HepG2 (cell line): ENCODE measurements at regions not wholly inside any gene's neighbourhood (a gene's known extent, or its start where the extent isn't known, plus 50 kb on each side); places are given as distances from the start of the nearest gene placed in this dataset.

Source experiments
- ATAC-seq: fragments of 200-7000 bp; cut with Tn5 transposase; 3 replicates; pipeline ENCODE4 v1.9.1; 2020; ENCODE audit warnings: mild to moderate bottlenecking, moderate library complexity
- BruUV-seq: library from RNA; stranded (reverse); fragments of 400-500 nt; replicated peaks from 2 replicates; lab custom pipeline; 2021; lab: Mats Ljungman, UMichigan
- CTCF ChIA-PET: fragments of 300-600 bp; formaldehyde crosslinking; extraction: SDS; loops from one replicate; lab custom pipeline; 2021; ENCODE audit warnings: low total read pairs, inconsistent platforms, low intra/inter-chr PET ratio; lab: Yijun Ruan, JAX
- POLR2A ChIA-PET: fragments of 350-600 bp; sonication (Branson Sonifier 250); formaldehyde crosslinking; loops from one replicate; lab custom pipeline; 2020; ENCODE audit warnings: antibody characterized with exemption, inconsistent platforms; lab: Yijun Ruan, JAX
- DNase-seq: peaks from one replicate; pipeline ENCODE4 v3.0.0-alpha.2; 2015; ENCODE audit warnings: low spot score
- FAIRE-seq: peaks from 3 replicates; lab custom pipeline; 2011; peaks lifted over from hg19 to GRCh38; lab: Jason Lieb, UNC
- H2AFZ ChIP-seq: one replicate; pipeline ENCODE4 v1.6.1; 2011; ENCODE audit warnings: low read length, inconsistent platforms
- H3K27ac ChIP-seq: fragments of 300-600 bp; 3 replicates; pipeline ENCODE4 v1.8.0; 2011; ENCODE audit warnings: mixed run types, mild to moderate bottlenecking, mixed read lengths, low read length, inconsistent platforms; ENCODE audit not compliant: insufficient read depth; ENCODE audit errors: extremely low read length
- H3K27me3 ChIP-seq, 2 experiments: fragments of 200-600 bp in 1 of 2; 2 replicates in 1 of 2; 3 replicates in 1 of 2; pipeline versions ENCODE4 v1.6.0 to v1.8.0; 2011; ENCODE audit warnings: low read length in 2 of 2, mild to moderate bottlenecking in 2 of 2, moderate library complexity in 2 of 2, inconsistent platforms in 1 of 2; ENCODE audit not compliant: insufficient read depth in 2 of 2, control insufficient read depth in 1 of 2
- H3K36me3 ChIP-seq, 2 experiments: fragments of 200-600 bp in 1 of 2; replicated peaks in 1 of 2; 2 replicates in 1 of 2; 3 replicates in 1 of 2; pipeline versions ENCODE4 v1.5.1 to v1.8.0; 2011; ENCODE audit warnings: low read length in 2 of 2, inconsistent platforms in 1 of 2; ENCODE audit not compliant: insufficient read depth in 2 of 2, control insufficient read depth in 1 of 2
- H3K4me1 ChIP-seq: 2 replicates; pipeline ENCODE4 v1.5.1; 2012; ENCODE audit warnings: low read length, inconsistent platforms; ENCODE audit not compliant: insufficient read depth
- H3K4me2 ChIP-seq: 2 replicates; pipeline ENCODE4 v1.6.0; 2011; ENCODE audit warnings: low read depth, low read length, inconsistent platforms
- H3K4me3 ChIP-seq, 3 experiments: fragments of 200-600 bp in 1 of 3; sonication (generic), shearing (Covaris generic) in 1 of 3; replicated peaks in 1 of 3; 2 replicates each; pipeline ENCODE4 v1.5.1; 2011 to 2016; ENCODE audit warnings: low read length in 3 of 3, inconsistent platforms in 2 of 3, low read depth in 2 of 3, mild to moderate bottlenecking in 2 of 3, control low read depth in 1 of 3, mixed read lengths in 1 of 3; ENCODE audit not compliant: insufficient read depth in 1 of 3
- H3K79me2 ChIP-seq: one replicate; pipeline ENCODE4 v1.6.1; 2011; ENCODE audit warnings: low read length, inconsistent platforms; ENCODE audit not compliant: insufficient read depth
- H3K9ac ChIP-seq: 2 replicates; pipeline ENCODE4 v1.6.0; 2011; ENCODE audit warnings: mild to moderate bottlenecking, low read depth, low read length, inconsistent platforms; ENCODE audit not compliant: insufficient read depth
- H3K9me3 ChIP-seq: 2 replicates; pipeline ENCODE4 v1.5.1; 2012; ENCODE audit warnings: mild to moderate bottlenecking, low read length
- H4K20me1 ChIP-seq: 2 replicates; pipeline ENCODE4 v1.6.0; 2011; ENCODE audit warnings: inconsistent platforms, mild to moderate bottlenecking, low read length, moderate library complexity; ENCODE audit not compliant: insufficient read depth
- CREM ChIP-seq, 2 experiments: sonication (generic) in 1 of 2; formaldehyde crosslinking in 1 of 2; IDR thresholded peaks; 2 replicates each; pipeline versions ENCODE4 v1.4.0 to v1.6.1; 2016 to 2020; ENCODE audit warnings: antibody characterized with exemption in 1 of 2, mild to moderate bottlenecking in 1 of 2, missing genetic modification reagents in 1 of 2
- HNF1A ChIP-seq, 2 experiments: sonication (generic) in 1 of 2; formaldehyde crosslinking in 1 of 2; IDR thresholded peaks; 2 replicates each; pipeline versions ENCODE4 v1.4.0 to v1.6.1; 2016 to 2020; ENCODE audit warnings: borderline replicate concordance in 1 of 2, low read depth in 1 of 2, mild to moderate bottlenecking in 1 of 2, missing genetic modification reagents in 1 of 2
- HNRNPH1 ChIP-seq: fragments of 200-400 bp; formaldehyde crosslinking; optimal IDR thresholded peaks from 2 replicates; pipeline ENCODE3; 2017; ENCODE audit warnings: mild to moderate bottlenecking, low read depth, low read length
- JUND ChIP-seq: sonication (generic); formaldehyde crosslinking; IDR thresholded peaks from 2 replicates; pipeline ENCODE4 v1.8.0; 2022; ENCODE audit warnings: mild to moderate bottlenecking, missing genetic modification reagents
- KLF6 ChIP-seq: IDR thresholded peaks from 2 replicates; pipeline ENCODE4 v1.8.0; 2016; ENCODE audit warnings: missing biosample characterization, missing genetic modification reagents
- NFE2 ChIP-seq: sonication (generic); formaldehyde crosslinking; IDR thresholded peaks from 2 replicates; pipeline ENCODE4 v1.4.0; 2020; ENCODE audit warnings: missing genetic modification reagents
- NR1H2 ChIP-seq: sonication (generic); formaldehyde crosslinking; IDR thresholded peaks from 2 replicates; pipeline ENCODE4 v1.8.1; 2022; ENCODE audit warnings: low read depth, missing genetic modification reagents, borderline replicate concordance
- ZBTB4 ChIP-seq: sonication (generic); formaldehyde crosslinking; IDR thresholded peaks from 2 replicates; pipeline ENCODE4 v1.4.0; 2020; ENCODE audit warnings: missing genetic modification reagents, mild to moderate bottlenecking, borderline replicate concordance
- ZNF7 ChIP-seq: IDR thresholded peaks from 2 replicates; pipeline ENCODE4 v1.6.1; 2016; ENCODE audit warnings: missing biosample characterization, missing genetic modification reagents
- ZNF747 ChIP-seq: sonication (generic); formaldehyde crosslinking; IDR thresholded peaks from 2 replicates; pipeline ENCODE4 v1.8.1; 2023; ENCODE audit warnings: missing genetic modification reagents, mild to moderate bottlenecking, borderline replicate concordance
- WGBS: methylation state at CpG from one replicate; pipeline ENCODE4 v1.1.6; 2017; ENCODE audit warnings: low lambda C conversion rate; 5-methylcytosine and 5-hydroxymethylcytosine counted together
- in situ Hi-C: cut with HindIII; loops from 2 replicates; pipeline ENCODE4 v1.10.0; 2017; ENCODE audit warnings: low pct_unique_long_range_greater_than_20kb; ENCODE audit not compliant: extremely low pct_ligation_motif_present
- intact Hi-C: fragments of 100-400 bp; cut with micrococcal nuclease; formaldehyde crosslinking; loops from one replicate; pipeline ENCODE4 v1.10.0; 2022; ENCODE audit not compliant: unreplicated experiment

DNA sequence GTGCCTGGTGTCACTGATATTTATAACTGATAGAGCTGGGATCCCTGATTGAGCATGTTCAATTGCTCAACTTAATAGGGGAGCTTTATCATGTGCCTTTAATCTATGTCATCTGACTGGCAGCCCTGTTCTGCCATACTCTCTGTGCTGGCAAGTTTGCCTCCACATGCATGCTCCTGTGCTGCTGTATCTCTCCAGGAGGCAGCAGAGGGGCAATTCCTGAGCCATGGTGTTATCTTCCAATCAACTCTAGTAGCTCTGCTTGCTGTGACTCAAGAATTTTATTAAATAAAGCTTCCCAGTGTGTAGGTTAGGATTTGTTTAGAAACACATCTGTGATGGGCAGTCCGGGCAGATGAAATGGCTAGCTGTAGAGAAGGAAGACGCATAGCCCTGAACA lies 642.0 kb downstream of the KIF4B start:
- FAIRE-seq (no peak), ATAC-seq (no peak), DNase-seq (no peak)
- H3K4me2 ChIP-seq = no peak overlapping the region
- no peaks in the 10 kb centered on the region for H3K4me1 ChIP-seq
- no peaks in the 10 kb centered on the region for H3K9me3 ChIP-seq
- no peak overlapping the region for H2AFZ ChIP-seq
- no peak overlapping the region for H3K27ac ChIP-seq
- POLR2A ChIA-PET = no interaction called here
- 24% methylated on average over 2 of the region's 2 CpGs for WGBS
- CTCF ChIA-PET = no interaction called here
- H3K36me3 ChIP-seq = no peaks in the 10 kb centered on the region
- H3K27me3 ChIP-seq = no peaks in the 10 kb centered on the region
- intact Hi-C loops = no loop called here
- no peaks in the 10 kb centered on the region for H4K20me1 ChIP-seq
- no peak overlapping the region for H3K9ac ChIP-seq
- in situ Hi-C loops = no loop called here
- no peak overlapping the region for H3K4me3 ChIP-seq
- no TSS peak for BruUV-seq
- no peaks in the 10 kb centered on the region for H3K79me2 ChIP-seq
- TF ChIP-seq HNRNPH1 (no peak), NFE2 (CRISPR knock-in tag) (no peak), JUND (CRISPR knock-in tag) (no peak), NR1H2 (CRISPR knock-in tag) (no peak), KLF6 (CRISPR knock-in tag) (no peak), ZNF7 (CRISPR knock-in tag) (no peak), CREM (IDR thresholded peaks at IDR 0.05) (no peak), CREM (CRISPR knock-in tag; IDR thresholded peaks at IDR 0.05) (no peak), ZNF747 (CRISPR knock-in tag) (no peak), ZBTB4 (no peak), HNF1A (IDR thresholded peaks at IDR 0.05; ENCODE audit: low read depth) (no peak), HNF1A (CRISPR knock-in tag; IDR thresholded peaks at IDR 0.05; ENCODE audit: borderline replicate concordance) (no peak)
